Muscle of leg (tissue), 3 donors: ENCODE measurements at regions not wholly inside any gene's neighbourhood (a gene's known extent, or its start where the extent isn't known, plus 50 kb on each side); places are given as distances from the start of the nearest gene placed in this dataset.
"Not testable (repeated sequence)": the region's sequence is repeated elsewhere in the genome, so short reads cannot be mapped to it uniquely, and the experiment has no call there.

ENCODE experiments used
- DNase-seq: peaks from one replicate; pipeline ENCODE4 v3.0.0; 2013
- H3K27ac ChIP-seq: one replicate; pipeline ENCODE4 v1.5.1; 2013; ENCODE audit warnings: mild to moderate bottlenecking, low read length, control low read depth
- H3K27me3 ChIP-seq: one replicate; pipeline ENCODE4 v1.6.1; 2013; ENCODE audit warnings: low read length; ENCODE audit not compliant: control insufficient read depth, insufficient read depth
- H3K36me3 ChIP-seq: one replicate; pipeline ENCODE4 v1.6.1; 2013; ENCODE audit warnings: low read length; ENCODE audit not compliant: control insufficient read depth, insufficient read depth
- H3K4me1 ChIP-seq: one replicate; pipeline ENCODE4 v1.6.1; 2013; ENCODE audit warnings: low read length; ENCODE audit not compliant: control insufficient read depth, insufficient read depth
- H3K4me3 ChIP-seq: one replicate; pipeline ENCODE4 v1.5.1; 2013; ENCODE audit warnings: low read length, control low read depth
- H3K9me3 ChIP-seq: replicated peaks from 2 replicates; pipeline ENCODE4 v1.6.1; 2013; ENCODE audit warnings: low read depth, low read length; ENCODE audit not compliant: control insufficient read depth
- WGBS: methylation state at CpG from one replicate; pipeline ENCODE4 v1.1.5; 2013; ENCODE audit warnings: missing lambda C conversion rate; ENCODE audit not compliant: insufficient coverage; 5-methylcytosine and 5-hydroxymethylcytosine counted together

GRCh38 chr3:170656284-170656683, 70.4 kb upstream of the SLC7A14 start:
- Histone ChIP-seq H3K4me3 (no peak overlapping the region), H3K36me3 (no peaks in the 10 kb centered on the region), H3K9me3 (no peaks in the 10 kb centered on the region), H3K27me3 (peaks cover 2% of the 10 kb centered on the region), H3K27ac (no peak overlapping the region), H3K4me1 (no peaks in the 10 kb centered on the region)
- 43% methylated on average over 1 of the region's 2 CpGs for WGBS
- DNase-seq: no peak

GRCh38 chr3:170653801-170654200, 67.9 kb upstream of the SLC7A14 start:
- H3K27me3 ChIP-seq: peaks cover 2% of the 10 kb centered on the region
- H3K4me1 ChIP-seq: no peaks in the 10 kb centered on the region
- no peak overlapping the region for H3K27ac ChIP-seq
- no peaks in the 10 kb centered on the region for H3K36me3 ChIP-seq
- no peak overlapping the region for H3K4me3 ChIP-seq
- WGBS: 89% methylated on average over 20 of the region's 21 CpGs
- DNase-seq: no peak
- H3K9me3 ChIP-seq: no peaks in the 10 kb centered on the region

GRCh38 chr3:170651260-170651845, 65.5 kb upstream of the SLC7A14 start:
- no peaks in the 10 kb centered on the region for H3K36me3 ChIP-seq
- H3K9me3 ChIP-seq: no peaks in the 10 kb centered on the region
- no peak overlapping the region for H3K27ac ChIP-seq
- peaks cover 2% of the 10 kb centered on the region for H3K27me3 ChIP-seq
- DNase-seq: no peak
- no peak overlapping the region for H3K4me3 ChIP-seq
- 88% methylated on average over 6 of the region's 7 CpGs for WGBS
- no peaks in the 10 kb centered on the region for H3K4me1 ChIP-seq

GRCh38 chr3:170650557-170650956, 64.7 kb upstream of the SLC7A14 start:
- not testable (repeated sequence) for H3K4me1 ChIP-seq, H3K9me3 ChIP-seq, DNase-seq, H3K36me3 ChIP-seq, H3K4me3 ChIP-seq, H3K27ac ChIP-seq, H3K27me3 ChIP-seq
- WGBS: 75% methylated on average over 4 of the region's 5 CpGs

GRCh38 chr3:170644711-170645110, 58.8 kb upstream of the SLC7A14 start:
- Histone ChIP-seq H3K27ac (no peak overlapping the region), H3K36me3 (no peaks in the 10 kb centered on the region), H3K4me1 (no peaks in the 10 kb centered on the region), H3K9me3 (no peaks in the 10 kb centered on the region), H3K4me3 (no peak overlapping the region), H3K27me3 (no peaks in the 10 kb centered on the region)
- WGBS: 56% methylated on average over 1 of the region's 1 CpG
- no peak for DNase-seq

GRCh38 chr3:170643831-170644230, 58.0 kb upstream of the SLC7A14 start:
- H3K27me3 ChIP-seq: no peaks in the 10 kb centered on the region
- H3K4me3 ChIP-seq: no peak overlapping the region
- no peaks in the 10 kb centered on the region for H3K4me1 ChIP-seq
- DNase-seq: no peak
- H3K9me3 ChIP-seq: no peaks in the 10 kb centered on the region
- no peak overlapping the region for H3K27ac ChIP-seq
- H3K36me3 ChIP-seq: no peaks in the 10 kb centered on the region
- 20% methylated on average over 3 of the region's 3 CpGs for WGBS

GRCh38 chr3:170642882-170643601, 57.2 kb upstream of the SLC7A14 start:
- Histone ChIP-seq H3K9me3 (no peaks in the 10 kb centered on the region), H3K4me3 (no peak overlapping the region), H3K4me1 (no peaks in the 10 kb centered on the region), H3K27ac (no peak overlapping the region), H3K27me3 (no peaks in the 10 kb centered on the region), H3K36me3 (no peaks in the 10 kb centered on the region)
- WGBS: 60% methylated on average over 2 of the region's 3 CpGs
- DNase-seq: no peak

GRCh38 chr3:170641510-170642236, 55.8 kb upstream of the SLC7A14 start:
- 64% methylated on average over 4 of the region's 5 CpGs for WGBS
- H3K4me3 ChIP-seq: no peak overlapping the region
- no peaks in the 10 kb centered on the region for H3K27me3 ChIP-seq
- no peaks in the 10 kb centered on the region for H3K4me1 ChIP-seq
- H3K36me3 ChIP-seq: no peaks in the 10 kb centered on the region
- H3K27ac ChIP-seq: no peak overlapping the region
- DNase-seq: no peak
- no peaks in the 10 kb centered on the region for H3K9me3 ChIP-seq

GRCh38 chr3:170640737-170641171, 54.9 kb upstream of the SLC7A14 start:
- no CpG with 5 or more reads among the region's 1 CpG for WGBS
- DNase-seq: no peak

GRCh38 chr3:170638988-170639387, 53.1 kb upstream of the SLC7A14 start:
- WGBS: no CpG with 5 or more reads among the region's 4 CpGs
- no peak for DNase-seq
- no peak overlapping the region for H3K27ac ChIP-seq
- H3K4me1 ChIP-seq: no peaks in the 10 kb centered on the region
- no peaks in the 10 kb centered on the region for H3K9me3 ChIP-seq
- H3K27me3 ChIP-seq: no peaks in the 10 kb centered on the region
- no peaks in the 10 kb centered on the region for H3K36me3 ChIP-seq
- no peak overlapping the region for H3K4me3 ChIP-seq

More at GRCh38 chr3:170640737-170641171, 54.9 kb upstream of the SLC7A14 start:
- H3K36me3 ChIP-seq: no peaks in the 10 kb centered on the region
- H3K4me3 ChIP-seq: no peak overlapping the region
- no peaks in the 10 kb centered on the region for H3K27me3 ChIP-seq
- no peaks in the 10 kb centered on the region for H3K9me3 ChIP-seq
- H3K4me1 ChIP-seq: no peaks in the 10 kb centered on the region
- no peak overlapping the region for H3K27ac ChIP-seq
